SH-SY5Y (cell line): ENCODE measurements at regions not wholly inside any gene's neighbourhood (a gene's known extent, or its start where the extent isn't known, plus 50 kb on each side); places are given as distances from the start of the nearest gene placed in this dataset.

ENCODE experiments used
- GATA2 ChIP-seq: IDR thresholded peaks from 2 replicates; pipeline ENCODE4 v1.6.1; 2011; ENCODE audit warnings: mild to moderate bottlenecking, low read depth, low read length
- GATA3 ChIP-seq: IDR thresholded peaks from 2 replicates; pipeline ENCODE4 v1.6.1; 2011; ENCODE audit warnings: low read depth, mild to moderate bottlenecking, low read length, moderate library complexity

- TF ChIP-seq GATA3 (no peak), GATA2 (no peak)
Observed at GRCh38 chr9:107713470-107713869, 223.9 kb upstream of the KLF4 start.

GRCh38 chr9:107712390-107712789 is 222.8 kb upstream of the KLF4 start:
- TF ChIP-seq GATA2, result no peak

- TF ChIP-seq GATA2 (no peak), GATA3 (no peak)
Observed at GRCh38 chr9:107711542-107711941, 222.0 kb upstream of the KLF4 start.

GRCh38 chr9:107710953-107711352 is 221.4 kb upstream of the KLF4 start:
- no peak for TF ChIP-seq GATA2
- TF ChIP-seq GATA3, result no peak

GRCh38 chr9:107710546-107710945 is 221.0 kb upstream of the KLF4 start:
- TF ChIP-seq GATA3, result no peak
- TF ChIP-seq GATA2, result no peak

GRCh38 chr9:107708791-107709190 is 219.2 kb upstream of the KLF4 start:
- TF ChIP-seq GATA3, result no peak
- TF ChIP-seq GATA2, result no peak

- TF ChIP-seq GATA2 (no peak), GATA3 (no peak)
Observed at GRCh38 chr9:107707915-107708441, 218.4 kb upstream of the KLF4 start.

- TF ChIP-seq GATA3, result no peak
- no peak for TF ChIP-seq GATA2
Observed at GRCh38 chr9:107707428-107707837, 217.9 kb upstream of the KLF4 start.

GRCh38 chr9:107706701-107707427 is 217.3 kb upstream of the KLF4 start:
- TF ChIP-seq GATA3, result no peak
- TF ChIP-seq GATA2, result no peak

GRCh38 chr9:107705521-107705920 is 216.0 kb upstream of the KLF4 start:
- no peak for TF ChIP-seq GATA2
- TF ChIP-seq GATA3, result no peak

GRCh38 chr9:107704774-107705173 is 215.2 kb upstream of the KLF4 start:
- no peak for TF ChIP-seq GATA2
- TF ChIP-seq GATA3, result no peak

- TF ChIP-seq GATA3 (no peak), GATA2 (no peak)
Observed at GRCh38 chr9:107703651-107704050, 214.1 kb upstream of the KLF4 start.

- TF ChIP-seq GATA2, result no peak
- TF ChIP-seq GATA3, result no peak
Observed at GRCh38 chr9:107700847-107701246, 211.3 kb upstream of the KLF4 start.

GRCh38 chr9:107699231-107699630 is 209.7 kb upstream of the KLF4 start:
- no peak for TF ChIP-seq GATA3

GRCh38 chr9:107698779-107699178 is 209.2 kb upstream of the KLF4 start:
- TF ChIP-seq GATA3 (no peak), GATA2 (no peak)

- TF ChIP-seq GATA2 (no peak), GATA3 (no peak)
Observed at GRCh38 chr9:107696302-107696701, 206.7 kb upstream of the KLF4 start.
